IPS-11a (cell line): ENCODE measurements at regions not wholly inside any gene's neighbourhood (a gene's known extent, or its start where the extent isn't known, plus 50 kb on each side); places are given as distances from the start of the nearest gene placed in this dataset.

Experiments
- H3K4me3 ChIP-seq: one replicate; pipeline ENCODE4 v1.5.1; 2013; ENCODE audit warnings: low read depth, low read length, control low read depth

- no peak overlapping the region for H3K4me3 ChIP-seq
These were observed 51.1 kb upstream of the LYZL1 start for GRCh38 chr10:29237786-29238185.

- H3K4me3 ChIP-seq = no peak overlapping the region
These were observed 50.2 kb upstream of the LYZL1 start for GRCh38 chr10:29238523-29239135.
